HG03095 (cell line): ENCODE measurements at regions not wholly inside any gene's neighbourhood (a gene's known extent, or its start where the extent isn't known, plus 50 kb on each side); places are given as distances from the start of the nearest gene placed in this dataset.
A peak's percentile ranks its signal among the peaks of the same experiment; 100 is the strongest.
"Not testable (repeated sequence)": the region's sequence is repeated elsewhere in the genome, so short reads cannot be mapped to it uniquely, and the experiment has no call there.

Source experiments
- ATAC-seq: cut with Tn5 transposase; IDR thresholded peaks from one replicate; pipeline ENCODE4 v1.9.1; 2021; ENCODE audit warnings: moderate library complexity; ENCODE audit not compliant: unreplicated experiment

GRCh38 chr10:33009244-33010131 lies 51.5 kb upstream of the ITGB1 start:
- ATAC-seq = no peak

DNA sequence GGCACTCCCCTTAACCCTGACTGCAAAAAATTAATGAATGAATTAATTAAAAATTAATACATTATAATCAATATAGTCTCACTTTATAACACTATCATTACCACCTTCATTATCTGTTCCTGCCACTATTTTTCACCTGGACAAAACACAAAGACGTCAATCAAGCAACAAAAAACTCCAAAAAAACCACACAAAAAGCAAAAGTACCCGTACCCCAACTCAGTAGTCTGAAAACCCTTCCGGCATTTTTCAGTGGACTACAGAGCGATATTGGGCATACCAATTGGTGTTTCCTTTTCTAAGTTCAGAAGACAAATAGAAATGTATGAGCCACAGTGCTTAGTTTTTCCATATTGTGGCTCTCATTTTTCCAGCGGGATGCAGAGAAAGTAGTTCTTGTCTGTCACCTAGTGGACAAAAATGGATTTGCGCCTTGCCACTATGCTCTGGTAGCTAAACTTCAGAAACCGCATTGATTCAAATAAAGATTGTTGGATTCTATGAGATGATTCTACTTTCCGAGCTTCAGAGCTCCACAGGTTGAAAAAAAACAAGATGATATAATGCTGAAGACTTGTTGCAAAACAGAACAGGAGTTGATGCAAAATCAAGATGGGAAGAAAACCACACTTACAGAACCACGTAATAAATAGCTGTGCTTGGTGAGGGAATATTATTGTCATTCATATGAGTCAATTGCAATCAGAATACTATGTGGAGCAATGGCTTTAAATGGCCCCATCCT lies 50.6 kb upstream of the ITGB1 start:
- ATAC-seq = peak; percentile 56

DNA sequence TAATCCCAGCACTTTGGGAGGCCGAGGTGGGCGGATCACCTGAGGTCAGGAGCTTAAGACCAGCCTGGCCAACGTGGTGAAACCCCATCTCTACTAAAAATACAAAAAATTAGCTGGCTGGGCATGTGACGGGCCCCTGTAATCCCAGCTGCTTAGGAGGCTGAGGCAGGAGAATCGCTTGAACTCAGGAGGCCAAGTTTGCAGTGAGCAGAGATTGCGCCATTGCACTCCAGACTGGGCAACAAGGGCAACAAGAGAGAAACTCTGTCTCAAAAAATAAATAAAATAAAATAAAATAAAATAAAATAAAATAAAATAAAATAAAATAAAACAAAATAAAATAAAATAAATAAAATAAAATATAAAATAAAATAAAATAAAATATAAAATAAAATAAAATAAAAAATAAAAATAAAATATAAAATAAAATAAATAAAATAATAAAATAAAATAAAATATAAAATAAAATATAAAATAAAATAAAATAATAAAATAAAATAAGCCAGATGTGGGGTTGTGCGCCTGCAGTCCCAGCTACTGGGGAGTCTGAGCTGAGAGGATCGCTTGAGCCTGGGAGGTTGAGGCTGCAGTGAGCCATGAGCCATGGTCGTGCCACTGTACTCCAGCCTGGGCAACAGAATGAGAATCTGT lies 49.8 kb upstream of the ITGB1 start:
- not testable (repeated sequence) for ATAC-seq
